ENCODE measurements at regions not wholly inside any gene's neighbourhood (a gene's known extent, or its start where the extent isn't known, plus 50 kb on each side); places are given as distances from the start of the nearest gene placed in this dataset.

GRCh38 chr22:22432479-22432878, 76.1 kb downstream of the ZNF280B start:
- H3K4me1 ChIP-seq (ENCODE audit: insufficient read depth, low read length): no peaks in the 10 kb centered on the region
- Mint-ChIP-seq H3K36me3 (ENCODE audit: insufficient read depth in 1 of 3, low read depth in 3 of 3) (no peaks in the 10 kb centered on the region), H3K4me1 (no peaks in the 10 kb centered on the region; a peak in 1 of 4 replicates), H3K27ac (no peak overlapping the region), H3K4me3 (no peak overlapping the region), H3K9me3 (peaks cover 11 to 18% of the 10 kb centered on the region in 2 experiments), H3K27me3 (ENCODE audit: low read depth) (peaks cover 99% of the 10 kb centered on the region)
- no peak overlapping the region for H3K56ac ChIP-seq (ENCODE audit: insufficient read length, low read depth, low read length)
- H2BK20ac ChIP-seq (ENCODE audit: low read depth, low read length, poor library complexity, severe bottlenecking): no peak overlapping the region
- peaks cover 61% of the 10 kb centered on the region for H3K27me3 ChIP-seq (ENCODE audit: insufficient read depth, low read length)
- H3K4ac ChIP-seq (ENCODE audit: low read depth, low read length): no peak overlapping the region
- H3K14ac ChIP-seq (ENCODE audit: insufficient read depth, low read length): no peak overlapping the region
- H2BK12ac ChIP-seq (ENCODE audit: insufficient read length, low read depth, low read length): no peak overlapping the region
- WGBS (ENCODE audit: extremely low coverage, insufficient read length, low lambda C conversion rate): no CpG with 5 or more reads among the region's 1 CpG
- H4K20me1 ChIP-seq (ENCODE audit: control insufficient read depth, insufficient read depth, insufficient read length): no peaks in the 10 kb centered on the region
- no peak overlapping the region for H3T11ph ChIP-seq (ENCODE audit: low read length)
- no peak overlapping the region for H3K23ac ChIP-seq (ENCODE audit: insufficient read length, low read depth, low read length)
- H3K9me3 ChIP-seq (ENCODE audit: control insufficient read depth, low read depth, low read length): no peaks in the 10 kb centered on the region
- H2AFZ ChIP-seq (ENCODE audit: low read length): no peak overlapping the region
- no peaks in the 10 kb centered on the region for H3K23me2 ChIP-seq (ENCODE audit: insufficient read length, low read depth, low read length, poor library complexity, severe bottlenecking)
- H3K79me1 ChIP-seq (ENCODE audit: insufficient read depth, low read depth, low read length, poor library complexity, severe bottlenecking): no peaks in the 10 kb centered on the region
- no peak overlapping the region for H3K18ac ChIP-seq (ENCODE audit: insufficient read length, low read depth, low read length)
- H2BK15ac ChIP-seq (ENCODE audit: low read depth, low read length): no peak overlapping the region
- TF ChIP-seq CTCF (conservative IDR thresholded peaks at IDR 0.05): no peak
- no peak overlapping the region for H2BK5ac ChIP-seq (ENCODE audit: insufficient read length, low read length)
- DNase-seq: no peak
- H3K4me2 ChIP-seq (ENCODE audit: insufficient read depth, insufficient read length, low read length): no peak overlapping the region
- no peak overlapping the region for H4K8ac ChIP-seq (replicated peaks; ENCODE audit: insufficient read length, low read depth, low read length)
- no peak overlapping the region for H4K5ac ChIP-seq (ENCODE audit: insufficient read length, low read depth, low read length)
- H4K91ac ChIP-seq (ENCODE audit: insufficient read length, low read depth, low read length): no peak overlapping the region
- H3K9ac ChIP-seq (ENCODE audit: extremely low read depth, insufficient read length, low read length): no peak overlapping the region
- no peak overlapping the region for H3K27ac ChIP-seq (ENCODE audit: insufficient read length, low read depth, low read length)
- no peaks in the 10 kb centered on the region for H3K79me2 ChIP-seq (ENCODE audit: insufficient read depth, low read length)
- H2AK5ac ChIP-seq (ENCODE audit: insufficient read length, low read length): no peak overlapping the region
- no peak overlapping the region for H2BK120ac ChIP-seq (ENCODE audit: low read depth, low read length, poor library complexity, severe bottlenecking)
